NCI-H2196 treated with DMSO at 0.1 percent for 48 hours (cell line): ENCODE measurements at regions not wholly inside any gene's neighbourhood (a gene's known extent, or its start where the extent isn't known, plus 50 kb on each side); places are given as distances from the start of the nearest gene placed in this dataset.
"Not testable (repeated sequence)": the region's sequence is repeated elsewhere in the genome, so short reads cannot be mapped to it uniquely, and the experiment has no call there.

ENCODE experiments used
- DNase-seq: peaks from one replicate; lab custom pipeline; 2025; ENCODE audit not compliant: unreplicated experiment; lab: John Stamatoyannopoulos, UW

- no peak for DNase-seq
These were observed 477.5 kb upstream of the CCDC196 start for GRCh38 chr14:66008631-66009030.

- no peak for DNase-seq
These were observed 477.1 kb upstream of the CCDC196 start for GRCh38 chr14:66009089-66009488.

- no peak for DNase-seq
These were observed 475.5 kb upstream of the CCDC196 start for GRCh38 chr14:66010695-66011094.

GRCh38 chr14:66011855-66012254 is 474.3 kb upstream of the CCDC196 start:
- DNase-seq: no peak

- not testable (repeated sequence) for DNase-seq
These were observed 472.6 kb upstream of the CCDC196 start for GRCh38 chr14:66013607-66014006.

GRCh38 chr14:66015071-66015780 is 470.9 kb upstream of the CCDC196 start:
- DNase-seq: no peak

GRCh38 chr14:66017927-66018326 is 468.2 kb upstream of the CCDC196 start:
- no peak for DNase-seq

- DNase-seq: no peak
These were observed 463.6 kb upstream of the CCDC196 start for GRCh38 chr14:66022526-66022925.

- DNase-seq: no peak
These were observed 460.4 kb upstream of the CCDC196 start for GRCh38 chr14:66025779-66026178.

GRCh38 chr14:66031981-66032380 is 454.2 kb upstream of the CCDC196 start:
- not testable (repeated sequence) for DNase-seq

- no peak for DNase-seq
These were observed 453.4 kb upstream of the CCDC196 start for GRCh38 chr14:66032800-66033199.

- DNase-seq: no peak
These were observed 449.6 kb upstream of the CCDC196 start for GRCh38 chr14:66036547-66036946.

GRCh38 chr14:66037361-66037760 is 448.8 kb upstream of the CCDC196 start:
- DNase-seq: no peak

GRCh38 chr14:66038212-66038611 is 448.0 kb upstream of the CCDC196 start:
- no peak for DNase-seq

- no peak for DNase-seq
These were observed 447.6 kb upstream of the CCDC196 start for GRCh38 chr14:66038618-66039017.

GRCh38 chr14:66039495-66039894 is 446.7 kb upstream of the CCDC196 start:
- no peak for DNase-seq

- DNase-seq: no peak
These were observed 444.6 kb upstream of the CCDC196 start for GRCh38 chr14:66041582-66041981.

- no peak for DNase-seq
These were observed 442.2 kb upstream of the CCDC196 start for GRCh38 chr14:66043921-66044320.

GRCh38 chr14:66045572-66046021 is 440.6 kb upstream of the CCDC196 start:
- DNase-seq: no peak

GRCh38 chr14:66046035-66046434 is 440.1 kb upstream of the CCDC196 start:
- no peak for DNase-seq

GRCh38 chr14:66046591-66046990 is 439.6 kb upstream of the CCDC196 start:
- DNase-seq: no peak

GRCh38 chr14:66056268-66056907 is 429.8 kb upstream of the CCDC196 start:
- DNase-seq: no peak
